ENCODE measurements at regions not wholly inside any gene's neighbourhood (a gene's known extent, or its start where the extent isn't known, plus 50 kb on each side); places are given as distances from the start of the nearest gene placed in this dataset.

DNA sequence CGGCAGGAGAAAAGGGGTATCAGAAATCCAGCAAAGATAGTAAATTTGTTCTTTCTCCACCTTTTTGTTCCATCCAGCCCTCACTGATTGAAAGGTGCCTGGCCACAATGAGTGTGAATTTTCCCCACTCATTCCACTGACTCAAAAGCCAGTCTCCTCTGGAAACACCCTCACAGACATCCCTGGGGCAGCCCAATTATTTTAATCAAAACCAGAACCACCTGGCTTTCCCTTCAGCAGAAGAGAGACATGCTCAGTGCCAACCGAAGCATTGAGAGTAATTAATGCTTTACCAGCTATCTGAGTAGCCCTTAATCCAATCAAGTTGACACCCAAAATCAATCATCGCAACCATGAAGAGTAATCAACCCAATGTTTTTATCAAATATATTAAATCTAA lies 1129.6 kb upstream of the GBE1 start:
- H3K79me2 ChIP-seq (ENCODE audit: low read length) = no peaks in the 10 kb centered on the region

DNA sequence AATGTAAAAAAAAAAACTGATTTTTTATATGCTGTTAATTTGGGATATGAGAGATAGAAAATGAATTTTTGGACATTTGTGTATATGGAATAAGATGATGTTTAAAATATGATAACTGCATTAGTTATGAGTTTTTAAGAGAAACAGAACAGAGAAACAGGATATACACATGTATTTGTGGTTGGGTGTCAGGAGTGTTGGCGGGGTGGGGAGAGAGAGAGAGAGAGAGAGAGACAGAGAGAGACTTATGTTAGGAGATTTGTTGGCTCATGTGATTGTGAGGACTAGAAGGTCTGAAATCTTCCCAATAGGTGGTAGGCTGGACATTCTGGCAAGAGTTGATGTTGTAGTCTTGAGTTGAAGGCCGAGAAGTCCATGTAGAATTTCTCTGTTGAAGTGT lies 1121.6 kb upstream of the GBE1 start:
- Histone ChIP-seq H3K4me2 (ENCODE audit: low read depth, low read length) (no peak overlapping the region), H3K4me3 (ENCODE audit: low read length) (no peak overlapping the region), H3K9me3 (replicated peaks; ENCODE audit: insufficient read depth, low read length) (no peaks in the 10 kb centered on the region), H2AFZ (ENCODE audit: low read length) (no peak overlapping the region), H3K36me3 (replicated peaks; ENCODE audit: insufficient read depth, low read length) (no peaks in the 10 kb centered on the region), H4K20me1 (ENCODE audit: insufficient read depth, low read length) (no peaks in the 10 kb centered on the region), H3K27me3 (replicated peaks; ENCODE audit: insufficient read depth, low read length) (no peaks in the 10 kb centered on the region), H3K27ac (ENCODE audit: low read length) (no peak overlapping the region), H3K9me2 (replicated peaks; ENCODE audit: insufficient read depth, low read length) (no peaks in the 10 kb centered on the region), H3K79me2 (ENCODE audit: low read length) (no peaks in the 10 kb centered on the region), H3K4me1 (ENCODE audit: low read length) (no peaks in the 10 kb centered on the region), H3K9ac (ENCODE audit: low read length) (no peak overlapping the region), H3F3A (ENCODE audit: insufficient read depth, low read length) (no peaks in the 10 kb centered on the region)
- TF ChIP-seq EZH2phosphoT487 (IDR thresholded peaks at IDR 0.05; ENCODE audit: low read length) = no peak
- TF ChIP-seq EZH2 (optimal IDR thresholded peaks at IDR 0.05; ENCODE audit: low read depth, low read length) = no peak
- TF ChIP-seq, protein P1, sequence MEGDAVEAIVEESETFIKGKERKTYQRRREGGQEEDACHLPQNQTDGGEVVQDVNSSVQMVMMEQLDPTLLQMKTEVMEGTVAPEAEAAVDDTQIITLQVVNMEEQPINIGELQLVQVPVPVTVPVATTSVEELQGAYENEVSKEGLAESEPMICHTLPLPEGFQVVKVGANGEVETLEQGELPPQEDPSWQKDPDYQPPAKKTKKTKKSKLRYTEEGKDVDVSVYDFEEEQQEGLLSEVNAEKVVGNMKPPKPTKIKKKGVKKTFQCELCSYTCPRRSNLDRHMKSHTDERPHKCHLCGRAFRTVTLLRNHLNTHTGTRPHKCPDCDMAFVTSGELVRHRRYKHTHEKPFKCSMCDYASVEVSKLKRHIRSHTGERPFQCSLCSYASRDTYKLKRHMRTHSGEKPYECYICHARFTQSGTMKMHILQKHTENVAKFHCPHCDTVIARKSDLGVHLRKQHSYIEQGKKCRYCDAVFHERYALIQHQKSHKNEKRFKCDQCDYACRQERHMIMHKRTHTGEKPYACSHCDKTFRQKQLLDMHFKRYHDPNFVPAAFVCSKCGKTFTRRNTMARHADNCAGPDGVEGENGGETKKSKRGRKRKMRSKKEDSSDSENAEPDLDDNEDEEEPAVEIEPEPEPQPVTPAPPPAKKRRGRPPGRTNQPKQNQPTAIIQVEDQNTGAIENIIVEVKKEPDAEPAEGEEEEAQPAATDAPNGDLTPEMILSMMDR (IDR thresholded peaks at IDR 0.05; ENCODE audit: low read length) = no peak
- DNase-seq = no peak

More for the DNA sequence above, 1129.6 kb upstream of the GBE1 start:
- Histone ChIP-seq H3F3A (ENCODE audit: insufficient read depth, low read length) (no peaks in the 10 kb centered on the region), H3K36me3 (replicated peaks; ENCODE audit: insufficient read depth, low read length) (no peaks in the 10 kb centered on the region), H3K27ac (ENCODE audit: low read length) (no peak overlapping the region), H3K9me2 (replicated peaks; ENCODE audit: insufficient read depth, low read length) (no peaks in the 10 kb centered on the region), H3K9ac (ENCODE audit: low read length) (no peak overlapping the region), H4K20me1 (ENCODE audit: insufficient read depth, low read length) (no peaks in the 10 kb centered on the region), H2AFZ (ENCODE audit: low read length) (no peak overlapping the region), H3K4me1 (ENCODE audit: low read length) (no peaks in the 10 kb centered on the region), H3K27me3 (replicated peaks; ENCODE audit: insufficient read depth, low read length) (no peaks in the 10 kb centered on the region), H3K4me2 (ENCODE audit: low read depth, low read length) (no peak overlapping the region), H3K9me3 (replicated peaks; ENCODE audit: insufficient read depth, low read length) (no peaks in the 10 kb centered on the region), H3K4me3 (ENCODE audit: low read length) (no peak overlapping the region)
- TF ChIP-seq, protein P1 (IDR thresholded peaks at IDR 0.05; ENCODE audit: low read length) = no peak
- TF ChIP-seq EZH2 (optimal IDR thresholded peaks at IDR 0.05; ENCODE audit: low read depth, low read length) = no peak
- no peak for TF ChIP-seq EZH2phosphoT487 (IDR thresholded peaks at IDR 0.05; ENCODE audit: low read length)
- no peak for DNase-seq

DNA sequence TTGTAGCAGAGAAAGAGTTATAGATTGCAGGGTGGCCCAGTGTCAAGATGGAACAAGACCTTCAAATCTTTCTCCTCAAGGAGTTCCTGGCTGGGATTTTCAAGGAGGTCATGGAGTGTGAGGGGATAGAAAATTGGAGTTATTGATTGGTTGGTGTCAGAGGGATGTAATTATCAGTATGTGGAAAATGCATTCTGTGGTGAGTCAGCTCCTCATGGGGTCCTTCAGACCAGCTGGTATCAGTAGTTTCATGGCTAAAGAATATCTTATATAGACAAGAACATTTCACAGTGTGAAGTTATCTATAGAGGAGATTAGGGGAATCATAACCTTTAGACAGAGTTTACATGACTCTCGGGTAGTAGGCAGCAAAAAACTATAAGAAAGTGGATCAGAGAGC lies 1114.0 kb upstream of the GBE1 start:
- Histone ChIP-seq H3K27ac (ENCODE audit: low read length) (no peak overlapping the region), H3K4me2 (ENCODE audit: low read depth, low read length) (no peak overlapping the region), H2AFZ (ENCODE audit: low read length) (no peak overlapping the region)

More for the DNA sequence above, 1114.0 kb upstream of the GBE1 start:
- no peaks in the 10 kb centered on the region for H3K36me3 ChIP-seq (replicated peaks; ENCODE audit: insufficient read depth, low read length)
- no peaks in the 10 kb centered on the region for H3K4me1 ChIP-seq (ENCODE audit: low read length)
- H3F3A ChIP-seq (ENCODE audit: insufficient read depth, low read length) = no peaks in the 10 kb centered on the region
- no peak overlapping the region for H3K4me3 ChIP-seq (ENCODE audit: low read length)
- no peaks in the 10 kb centered on the region for H3K9me2 ChIP-seq (replicated peaks; ENCODE audit: insufficient read depth, low read length)
- no peaks in the 10 kb centered on the region for H3K27me3 ChIP-seq (replicated peaks; ENCODE audit: insufficient read depth, low read length)
- no peaks in the 10 kb centered on the region for H3K9me3 ChIP-seq (replicated peaks; ENCODE audit: insufficient read depth, low read length)
- DNase-seq = no peak
- TF ChIP-seq EZH2 (optimal IDR thresholded peaks at IDR 0.05; ENCODE audit: low read depth, low read length) (no peak), EZH2phosphoT487 (IDR thresholded peaks at IDR 0.05; ENCODE audit: low read length) (no peak)
- TF ChIP-seq, protein P1 (IDR thresholded peaks at IDR 0.05; ENCODE audit: low read length) = no peak
- no peak overlapping the region for H3K9ac ChIP-seq (ENCODE audit: low read length)
- no peaks in the 10 kb centered on the region for H4K20me1 ChIP-seq (ENCODE audit: insufficient read depth, low read length)
- H3K79me2 ChIP-seq (ENCODE audit: low read length) = no peaks in the 10 kb centered on the region

All from MM.1S (cell line).